ENCODE measurements at regions not wholly inside any gene's neighbourhood (a gene's known extent, or its start where the extent isn't known, plus 50 kb on each side); places are given as distances from the start of the nearest gene placed in this dataset.
"Not testable (repeated sequence)": the region's sequence is repeated elsewhere in the genome, so short reads cannot be mapped to it uniquely, and the experiment has no call there.

DNA sequence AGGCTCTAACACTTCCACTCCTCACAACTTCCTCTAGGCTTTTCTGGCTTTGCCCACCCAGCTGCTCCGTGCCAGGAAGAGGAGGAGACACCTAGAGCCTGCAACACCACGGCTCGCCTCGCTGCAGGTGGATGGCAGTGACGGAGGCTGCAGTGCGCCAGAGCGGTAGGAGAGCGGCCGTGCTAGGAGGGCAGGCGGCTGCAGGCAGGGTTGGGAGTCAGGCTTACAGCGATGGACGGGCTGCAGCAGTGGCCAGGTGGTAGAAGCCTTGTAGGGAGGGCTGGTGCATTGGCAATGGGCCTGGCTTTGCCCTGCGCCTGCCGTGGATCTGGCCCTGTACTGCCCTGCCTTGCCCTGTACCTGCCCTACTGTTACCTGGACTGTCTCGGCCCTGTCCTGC lies 4896.0 kb upstream of the OR11H1 start:
- H3K4me3 ChIP-seq (replicated peaks in 1 of 3; ENCODE audit: insufficient read depth in 1 of 3, low read depth in 2 of 3, low read length in 3 of 3); CTCF ChIA-PET (ENCODE audit: low intra/inter-chr PET ratio, low total read pairs); H3K79me2 ChIP-seq (ENCODE audit: insufficient read depth, low read length); H4K20me1 ChIP-seq (ENCODE audit: insufficient read depth, low read length); FAIRE-seq; DNase-seq (ENCODE audit: low spot score); H3K27me3 ChIP-seq (ENCODE audit: control insufficient read depth in 1 of 2, insufficient read depth in 2 of 2, low read length in 2 of 2); H3K4me2 ChIP-seq (ENCODE audit: low read depth, low read length); H2AFZ ChIP-seq (ENCODE audit: low read length); H3K9me3 ChIP-seq (ENCODE audit: low read length); in situ Hi-C loops (cut with HindIII; ENCODE audit: extremely low pct_ligation_motif_present, low pct_unique_long_range_greater_than_20kb); H3K9ac ChIP-seq (ENCODE audit: insufficient read depth, low read depth, low read length); intact Hi-C loops (cut with micrococcal nuclease; ENCODE audit: unreplicated experiment); POLR2A ChIA-PET; ATAC-seq; H3K36me3 ChIP-seq (replicated peaks in 1 of 2; ENCODE audit: control insufficient read depth in 1 of 2, insufficient read depth in 2 of 2, low read length in 2 of 2); BruUV-seq (replicated peaks); H3K27ac ChIP-seq (ENCODE audit: extremely low read length, insufficient read depth, low read length); H3K4me1 ChIP-seq (ENCODE audit: insufficient read depth, low read length): not testable (repeated sequence)
- WGBS (ENCODE audit: low lambda C conversion rate): no CpG with 5 or more reads among the region's 15 CpGs

DNA sequence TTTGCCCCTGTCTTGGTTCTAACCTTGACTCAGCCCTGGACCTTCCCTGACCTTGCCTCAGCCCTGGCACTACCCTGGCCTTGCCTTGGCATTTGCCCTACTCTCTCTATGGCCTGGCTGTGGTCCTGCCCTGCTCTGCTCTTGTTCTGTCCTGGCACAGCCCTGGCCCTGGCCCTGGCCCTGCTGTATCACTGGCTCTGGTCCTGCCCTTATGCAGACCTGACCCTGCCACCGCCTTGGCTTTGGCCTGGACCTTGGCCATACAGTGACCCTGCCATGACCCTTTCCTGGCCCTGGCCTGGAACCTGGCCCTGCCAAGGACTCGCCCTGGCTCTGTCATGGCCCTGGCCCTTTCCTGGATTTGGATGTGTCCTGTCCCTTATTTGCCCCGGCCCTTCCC lies 4892.7 kb upstream of the OR11H1 start:
- intact Hi-C loops (cut with micrococcal nuclease; ENCODE audit: unreplicated experiment); H3K27ac ChIP-seq (ENCODE audit: extremely low read length, insufficient read depth, low read length); H3K36me3 ChIP-seq (replicated peaks in 1 of 2; ENCODE audit: control insufficient read depth in 1 of 2, insufficient read depth in 2 of 2, low read length in 2 of 2); FAIRE-seq; H3K27me3 ChIP-seq (ENCODE audit: control insufficient read depth in 1 of 2, insufficient read depth in 2 of 2, low read length in 2 of 2); H3K4me3 ChIP-seq (replicated peaks in 1 of 3; ENCODE audit: insufficient read depth in 1 of 3, low read depth in 2 of 3, low read length in 3 of 3); POLR2A ChIA-PET; H3K9ac ChIP-seq (ENCODE audit: insufficient read depth, low read depth, low read length); H3K9me3 ChIP-seq (ENCODE audit: low read length); in situ Hi-C loops (cut with HindIII; ENCODE audit: extremely low pct_ligation_motif_present, low pct_unique_long_range_greater_than_20kb); H3K79me2 ChIP-seq (ENCODE audit: insufficient read depth, low read length); H2AFZ ChIP-seq (ENCODE audit: low read length); CTCF ChIA-PET (ENCODE audit: low intra/inter-chr PET ratio, low total read pairs); DNase-seq (ENCODE audit: low spot score); BruUV-seq (replicated peaks); H4K20me1 ChIP-seq (ENCODE audit: insufficient read depth, low read length); H3K4me2 ChIP-seq (ENCODE audit: low read depth, low read length); ATAC-seq; H3K4me1 ChIP-seq (ENCODE audit: insufficient read depth, low read length): not testable (repeated sequence)
- no CpG with 5 or more reads among the region's 3 CpGs for WGBS (ENCODE audit: low lambda C conversion rate)

DNA sequence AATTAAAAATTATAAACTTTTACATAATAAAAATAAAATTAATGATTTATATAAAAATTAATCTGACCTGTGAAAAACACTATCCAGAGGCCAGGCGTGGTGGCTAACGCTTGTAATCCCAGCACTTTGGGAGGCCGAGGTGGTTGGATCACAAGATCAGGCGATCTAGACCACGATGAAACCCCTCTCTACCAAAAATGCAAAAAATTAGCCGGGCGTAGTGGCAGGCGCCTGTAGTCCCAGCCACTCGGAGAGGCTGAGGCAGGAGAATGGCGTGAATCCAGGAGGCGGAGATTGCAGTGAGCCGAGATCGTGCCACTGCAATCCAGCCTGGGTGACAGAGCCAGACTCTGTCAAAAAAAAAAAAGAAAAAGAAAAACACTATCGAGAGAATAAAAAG lies 4865.2 kb upstream of the OR11H1 start:
- H3K4me2 ChIP-seq (ENCODE audit: low read depth, low read length); BruUV-seq (replicated peaks); in situ Hi-C loops (cut with HindIII; ENCODE audit: extremely low pct_ligation_motif_present, low pct_unique_long_range_greater_than_20kb); FAIRE-seq; H3K27ac ChIP-seq (ENCODE audit: extremely low read length, insufficient read depth, low read length); H3K36me3 ChIP-seq (replicated peaks in 1 of 2; ENCODE audit: control insufficient read depth in 1 of 2, insufficient read depth in 2 of 2, low read length in 2 of 2); POLR2A ChIA-PET; H3K27me3 ChIP-seq (ENCODE audit: control insufficient read depth in 1 of 2, insufficient read depth in 2 of 2, low read length in 2 of 2); CTCF ChIA-PET (ENCODE audit: low intra/inter-chr PET ratio, low total read pairs); H3K4me1 ChIP-seq (ENCODE audit: insufficient read depth, low read length); H4K20me1 ChIP-seq (ENCODE audit: insufficient read depth, low read length); intact Hi-C loops (cut with micrococcal nuclease; ENCODE audit: unreplicated experiment); H3K9ac ChIP-seq (ENCODE audit: insufficient read depth, low read depth, low read length); ATAC-seq; H2AFZ ChIP-seq (ENCODE audit: low read length); DNase-seq (ENCODE audit: low spot score); H3K79me2 ChIP-seq (ENCODE audit: insufficient read depth, low read length); H3K4me3 ChIP-seq (replicated peaks in 1 of 3; ENCODE audit: insufficient read depth in 1 of 3, low read depth in 2 of 3, low read length in 3 of 3): not testable (repeated sequence)
- 37% methylated on average over 14 of the region's 14 CpGs for WGBS (ENCODE audit: low lambda C conversion rate)
- peaks cover 36% of the 10 kb centered on the region for H3K9me3 ChIP-seq (ENCODE audit: low read length)
